ENCODE measurements at regions not wholly inside any gene's neighbourhood (a gene's known extent, or its start where the extent isn't known, plus 50 kb on each side); places are given as distances from the start of the nearest gene placed in this dataset.

DNA sequence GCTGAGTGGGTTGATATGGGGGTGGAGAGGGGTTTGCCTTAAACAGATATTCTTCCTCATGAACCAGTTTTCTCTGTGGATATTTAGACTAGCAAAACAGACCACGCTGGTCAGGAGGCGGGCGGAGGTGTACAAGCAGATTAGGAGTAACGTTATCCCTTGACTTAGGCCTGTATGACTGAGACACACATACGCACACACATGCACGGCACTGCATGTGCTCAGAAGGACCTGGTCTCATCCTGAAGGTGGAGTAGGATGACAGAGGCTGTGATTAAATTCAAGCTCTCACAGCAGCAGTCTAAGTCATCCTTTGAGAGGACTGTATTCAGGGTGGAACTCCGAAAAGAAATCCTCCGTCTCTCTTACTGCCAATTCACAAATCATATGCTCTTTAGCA lies 209.7 kb downstream of the DIRAS2 start:
- no peak overlapping the region for H2BK12ac ChIP-seq (ENCODE audit: low read depth, low read length)
- no peaks in the 10 kb centered on the region for H3K36me3 ChIP-seq (ENCODE audit: control insufficient read depth in 2 of 4, insufficient read depth in 4 of 4, low read length in 3 of 4)
- H3K79me2 ChIP-seq (ENCODE audit: control insufficient read depth in 1 of 2, insufficient read depth in 2 of 2, low read length in 2 of 2): no peaks in the 10 kb centered on the region
- DNase-seq (ENCODE audit: low read depth in 1 of 2, low spot score in 2 of 2) (no peak), FAIRE-seq (no peak)
- no peaks in the 10 kb centered on the region for H3K79me1 ChIP-seq (ENCODE audit: low read depth, low read length)
- peaks cover 2% of the 10 kb centered on the region; the same call in 1 of the 2 replicates for H3K23me2 ChIP-seq (ENCODE audit: low read depth, low read length)
- whole genome bisulfite sequencing, 2 experiments (ENCODE audit: extremely low coverage in 1 of 2, insufficient coverage in 1 of 2, insufficient read length in 1 of 2, insufficient replicate concordance in 2 of 2, low coverage in 1 of 2, low lambda C conversion rate in 2 of 2, missing lambda C conversion rate in 1 of 2): 67% methylated on average over 8 of the region's 8 CpGs; no CpG with 5 or more reads in 1 of the 2 experiments
- peak overlapping the region; percentile 68 to 89 for H3K4me2 ChIP-seq (ENCODE audit: insufficient read depth in 1 of 2, low read depth in 2 of 2, low read length in 2 of 2)
- no peak overlapping the region for H3K56ac ChIP-seq (replicated peaks; ENCODE audit: insufficient read length, low read depth, low read length)
- H4K20me1 ChIP-seq (replicated peaks in 1 of 2; ENCODE audit: control insufficient read depth in 1 of 2, insufficient read depth in 2 of 2, low read length in 2 of 2): no peaks in the 10 kb centered on the region
- no peak overlapping the region for H2BK120ac ChIP-seq (replicated peaks; ENCODE audit: low read depth, low read length)
- ChIA-PET POLR2A (ENCODE audit: partially characterized antibody) (interaction anchor here (1.2 kb wide), 1 partner anchor 10 kb away, joined by 3 read pairs; no protein-coding TSS in a partner anchor), CTCF (ENCODE audit: partially characterized antibody) (interaction anchor here (0.7 to 1.8 kb wide), 3 partner anchors 9 to 293 kb away, joined by 3 to 4 read pairs (median 4); no protein-coding TSS in a partner anchor)
- no peak overlapping the region for H3K4ac ChIP-seq (replicated peaks; ENCODE audit: insufficient read length, low read depth, low read length)
- H2BK5ac ChIP-seq (ENCODE audit: low read depth, low read length): no peak overlapping the region
- H3K14ac ChIP-seq (ENCODE audit: insufficient read length): no peak overlapping the region
- no peak overlapping the region for H3K18ac ChIP-seq (ENCODE audit: extremely low read depth, low read length)
- no peak overlapping the region for H3K27ac ChIP-seq (ENCODE audit: low read depth, low read length)
- H4K8ac ChIP-seq (ENCODE audit: extremely low read depth, insufficient read depth, low read length): no peak overlapping the region
- peaks cover 6 to 15% (median 8%) of the 10 kb centered on the region in 4 experiments for H3K4me1 ChIP-seq (replicated peaks in 1 of 4; ENCODE audit: control insufficient read depth in 3 of 4, insufficient read depth in 4 of 4, low read length in 3 of 4)
- no peak overlapping the region for H2BK20ac ChIP-seq (ENCODE audit: low read length)
- no peaks in the 10 kb centered on the region for H3K27me3 ChIP-seq (replicated peaks in 1 of 4; ENCODE audit: control insufficient read depth in 3 of 4, extremely low read depth in 1 of 4, insufficient read depth in 3 of 4, low read length in 3 of 4)
- no peak overlapping the region for H2AFZ ChIP-seq (ENCODE audit: low read length)
- H4K5ac ChIP-seq (ENCODE audit: insufficient read length, low read depth, low read length): no peak overlapping the region
- no peak overlapping the region for H3K23ac ChIP-seq (ENCODE audit: insufficient read length)
- no peaks in the 10 kb centered on the region for H3K9me3 ChIP-seq (ENCODE audit: insufficient read depth in 2 of 2, low read depth in 1 of 2, low read length in 1 of 2)
- no peak overlapping the region for H4K91ac ChIP-seq (replicated peaks; ENCODE audit: insufficient read length, low read length)
- peak overlapping the region; percentile 24 to 52 (median 30); a peak in 5 of 8 replicates for H3K4me3 ChIP-seq (ENCODE audit: extremely low read depth in 1 of 4, insufficient read depth in 2 of 4, low read depth in 3 of 4, low read length in 4 of 4)
- no peak overlapping the region for H2BK15ac ChIP-seq (ENCODE audit: low read length)
- H2AK5ac ChIP-seq (ENCODE audit: low read depth, low read length): peak overlapping the region; percentile 94
- 0 out of 7 replicates have a peak overlapping the region, but pooled peaks of 1 of the 4 experiments have one; percentile 14 for H3K9ac ChIP-seq (replicated peaks in 1 of 4; ENCODE audit: extremely low read depth in 1 of 4, low read depth in 3 of 4, low read length in 3 of 4)
- no peak for TF ChIP-seq SIN3A (conservative IDR thresholded peaks at IDR 0.05 in 1 of 2, IDR thresholded peaks at IDR 0.05 in 1 of 2; ENCODE audit: low read depth in 1 of 2, low read length in 2 of 2)
- no peak for TF ChIP-seq YY1 (IDR thresholded peaks at IDR 0.05; ENCODE audit: low read depth, low read length)
- TF ChIP-seq HDAC2 (IDR thresholded peaks at IDR 0.05; ENCODE audit: borderline replicate concordance in 1 of 2, low read depth in 2 of 2, low read length in 2 of 2): no peak
- TF ChIP-seq KDM5A (IDR thresholded peaks at IDR 0.05; ENCODE audit: low read length): no peak
- no peak for TF ChIP-seq RBBP5 (IDR thresholded peaks at IDR 0.05; ENCODE audit: borderline replicate concordance, low read depth, low read length)
- TF ChIP-seq POU5F1 (IDR thresholded peaks at IDR 0.05; ENCODE audit: low read depth, low read length): no peak
- TF ChIP-seq TAF7 (optimal IDR thresholded peaks at IDR 0.05; ENCODE audit: borderline replicate concordance, low read depth, low read length): no peak
- no peak for TF ChIP-seq CEBPB (IDR thresholded peaks at IDR 0.05; ENCODE audit: low read depth, low read length)
- TF ChIP-seq EGR1 (IDR thresholded peaks at IDR 0.05; ENCODE audit: borderline replicate concordance, low read depth, low read length): no peak
- TF ChIP-seq NRF1 (IDR thresholded peaks at IDR 0.05; ENCODE audit: low read depth, low read length): no peak
- TF ChIP-seq SP2 (IDR thresholded peaks at IDR 0.05; ENCODE audit: low read length): no peak
- TF ChIP-seq GTF2F1 (IDR thresholded peaks at IDR 0.05; ENCODE audit: borderline replicate concordance, low read depth, low read length): no peak
- no peak for TF ChIP-seq SAP30 (IDR thresholded peaks at IDR 0.05; ENCODE audit: insufficient read depth, insufficient replicate concordance, low read length)
- TF ChIP-seq MAX (IDR thresholded peaks at IDR 0.05): no peak

Measured in H1 (cell line).